ENCODE measurements at regions not wholly inside any gene's neighbourhood (a gene's known extent, or its start where the extent isn't known, plus 50 kb on each side); places are given as distances from the start of the nearest gene placed in this dataset.

DNA sequence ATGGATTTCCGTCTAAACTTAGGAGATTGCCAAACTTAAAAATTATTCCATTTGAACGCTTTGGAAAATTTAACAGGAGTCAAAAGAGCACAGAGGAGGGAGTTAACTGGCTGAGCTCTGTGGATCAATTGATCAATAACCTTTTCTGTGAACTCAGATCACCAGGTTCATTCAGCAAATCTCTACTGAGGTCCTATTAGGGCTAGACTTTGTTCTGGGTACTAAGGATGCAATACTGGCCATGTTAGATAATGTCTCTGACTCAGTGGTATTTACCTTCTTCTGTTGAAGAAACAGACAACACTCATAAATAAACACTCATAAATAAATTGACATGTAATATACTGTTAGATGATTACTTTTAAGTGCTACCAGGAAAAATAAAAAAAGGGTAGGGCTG is 323.4 kb upstream of the SUCLG2 start:
- TF ChIP-seq EZH2 (IDR thresholded peaks at IDR 0.05) (no peak), POLR2AphosphoS5 (IDR thresholded peaks at IDR 0.05; ENCODE audit: borderline replicate concordance, low read depth, low read length) (no peak), FOXP2 (optimal IDR thresholded peaks at IDR 0.05; ENCODE audit: control extremely low read depth, extremely low read length, insufficient read depth) (no peak)
